GM18498 (cell line): ENCODE measurements at regions not wholly inside any gene's neighbourhood (a gene's known extent, or its start where the extent isn't known, plus 50 kb on each side); places are given as distances from the start of the nearest gene placed in this dataset.

Source experiments
- ATAC-seq: cut with Tn5 transposase; IDR thresholded peaks from one replicate; pipeline ENCODE4 v1.9.1; 2021; ENCODE audit warnings: mild to moderate bottlenecking, moderate library complexity; ENCODE audit not compliant: unreplicated experiment

DNA sequence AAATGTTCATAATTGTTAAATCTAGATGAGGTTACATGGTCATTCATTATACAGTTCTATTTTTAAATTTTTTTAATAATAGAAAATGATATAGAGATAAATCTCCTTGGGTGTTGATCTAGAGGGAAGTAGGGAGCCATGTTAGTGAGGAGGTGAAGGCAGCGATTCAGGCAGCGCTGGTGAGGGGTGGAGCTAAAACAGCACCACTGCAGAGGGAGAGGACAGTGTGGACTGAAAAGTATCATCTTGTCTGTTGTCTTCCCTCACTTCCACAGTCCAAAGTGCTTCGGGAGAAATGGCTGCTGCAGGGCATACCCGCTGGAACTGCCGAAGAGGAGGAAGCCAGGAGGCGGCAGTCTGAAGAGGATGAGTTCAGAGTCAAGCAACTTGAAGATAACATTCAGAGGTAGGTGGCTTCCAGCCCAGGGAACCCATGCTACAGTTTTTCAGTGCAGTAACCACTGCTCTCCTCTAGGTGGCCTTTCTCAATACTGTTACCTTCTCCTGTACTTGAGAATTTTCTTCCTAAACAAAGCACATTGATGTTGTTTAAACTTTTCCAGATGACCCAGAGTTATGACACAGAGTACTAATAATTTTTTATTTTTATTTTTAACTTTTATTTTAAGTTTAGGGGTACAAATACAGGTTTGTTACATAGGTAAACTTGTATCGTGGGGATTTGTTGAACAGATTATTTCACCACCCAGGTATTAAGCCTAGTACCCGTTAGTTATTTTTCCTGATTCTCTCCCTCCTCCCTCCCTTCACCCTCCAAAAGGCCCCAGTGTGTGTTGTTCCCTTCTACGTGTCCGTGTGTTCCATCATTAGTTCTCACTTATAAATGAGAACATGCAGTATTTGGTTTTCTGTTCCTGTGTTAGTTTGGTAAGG is 100.5 kb downstream of the PALM2AKAP2 start:
- peak; percentile 64 for ATAC-seq

DNA sequence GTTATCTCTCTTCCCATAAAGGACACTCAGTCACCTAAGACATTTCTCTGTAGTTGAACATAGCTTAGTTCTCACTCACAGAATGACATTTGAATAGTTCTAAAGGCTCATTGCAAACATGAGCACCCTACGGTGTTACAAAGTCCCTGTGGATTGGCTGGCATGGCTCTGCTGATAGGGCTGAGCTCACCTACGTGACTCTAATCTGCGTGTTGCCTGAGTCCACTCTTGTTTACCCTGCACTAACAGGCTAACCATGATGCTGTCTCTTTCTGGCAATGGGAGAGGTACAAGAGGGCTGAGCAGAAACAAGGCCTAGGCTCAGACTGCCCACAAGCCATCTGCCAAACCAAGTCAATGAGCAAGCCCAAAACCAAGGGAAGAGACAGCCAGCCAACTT is 103.6 kb downstream of the PALM2AKAP2 start:
- no peak for ATAC-seq

DNA sequence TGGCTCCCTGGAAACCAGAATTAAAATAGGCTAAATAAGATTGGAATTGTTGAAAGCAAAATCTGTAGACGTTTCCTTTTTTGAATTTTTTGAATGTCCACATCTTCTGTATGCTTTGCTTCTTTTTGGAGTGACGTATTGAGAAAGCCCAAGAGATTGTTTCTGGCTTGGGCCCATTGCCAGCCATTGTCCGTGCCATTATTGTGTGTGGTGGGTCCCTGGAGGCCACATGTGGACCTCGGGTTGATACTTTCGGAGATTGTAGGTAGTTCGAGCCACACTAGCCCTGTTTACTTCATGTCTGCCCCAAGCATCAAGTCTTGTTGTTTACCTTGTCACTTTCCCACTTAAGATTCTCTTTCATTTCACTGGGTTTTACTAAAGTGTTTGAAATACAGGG is 106.0 kb downstream of the PALM2AKAP2 start:
- no peak for ATAC-seq

DNA sequence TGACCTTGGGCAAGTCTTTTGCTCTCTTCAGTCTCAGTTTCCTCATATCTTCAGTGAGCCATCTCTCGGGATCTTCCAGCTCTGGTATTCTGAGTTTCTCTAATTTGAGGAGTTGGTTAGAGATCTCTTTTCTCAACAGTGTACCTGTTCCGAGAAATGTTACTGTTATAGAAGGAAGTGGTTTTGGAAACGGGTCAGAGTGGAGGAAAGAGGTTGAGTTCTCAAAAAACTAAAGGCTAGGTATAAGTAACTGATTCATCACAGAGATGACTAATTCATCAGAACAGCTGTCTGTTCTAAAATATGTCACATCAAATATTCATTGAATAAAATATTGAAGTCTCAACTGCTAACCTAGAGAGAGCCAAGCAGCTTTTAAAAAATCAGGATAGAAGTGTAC is 106.6 kb downstream of the PALM2AKAP2 start:
- ATAC-seq = peak; percentile 53

DNA sequence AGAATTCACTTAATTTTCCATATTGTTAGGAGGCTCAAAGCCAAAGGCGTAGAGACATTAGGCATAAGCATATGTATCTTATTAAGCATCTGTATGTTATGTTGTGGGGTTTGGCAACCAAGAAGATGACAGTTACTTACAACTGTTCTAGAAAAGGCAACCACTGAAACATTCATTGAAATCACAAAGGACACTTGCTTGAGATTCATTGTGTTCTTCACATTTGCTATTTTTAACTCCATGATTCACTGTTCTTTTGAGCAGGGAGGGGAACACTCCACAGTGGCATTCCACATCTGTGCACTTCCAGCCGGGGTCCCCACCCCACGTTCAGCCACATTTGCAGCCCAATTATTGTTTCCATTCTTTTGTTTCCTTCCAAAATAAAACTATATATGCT is 107.1 kb downstream of the PALM2AKAP2 start:
- ATAC-seq = no peak

DNA sequence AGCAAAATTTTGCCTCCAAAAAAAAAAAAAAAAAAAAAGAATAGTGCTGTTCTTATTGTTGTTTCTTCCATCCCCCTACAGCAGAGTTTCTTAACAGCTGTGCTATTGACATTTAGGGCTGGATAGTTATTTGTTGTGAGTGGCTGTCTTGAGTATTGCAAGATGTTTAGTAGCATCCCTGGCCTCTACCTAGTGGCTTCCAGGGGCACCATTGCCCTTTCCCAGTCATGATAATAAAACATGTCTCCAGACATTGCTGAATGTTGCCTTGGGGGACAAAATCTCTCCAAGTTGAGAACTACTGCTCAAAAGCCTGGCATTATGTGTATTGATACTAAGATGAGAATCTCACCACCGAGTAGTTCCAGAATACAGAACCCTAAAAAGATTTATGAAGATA is 108.7 kb downstream of the PALM2AKAP2 start:
- ATAC-seq = no peak

DNA sequence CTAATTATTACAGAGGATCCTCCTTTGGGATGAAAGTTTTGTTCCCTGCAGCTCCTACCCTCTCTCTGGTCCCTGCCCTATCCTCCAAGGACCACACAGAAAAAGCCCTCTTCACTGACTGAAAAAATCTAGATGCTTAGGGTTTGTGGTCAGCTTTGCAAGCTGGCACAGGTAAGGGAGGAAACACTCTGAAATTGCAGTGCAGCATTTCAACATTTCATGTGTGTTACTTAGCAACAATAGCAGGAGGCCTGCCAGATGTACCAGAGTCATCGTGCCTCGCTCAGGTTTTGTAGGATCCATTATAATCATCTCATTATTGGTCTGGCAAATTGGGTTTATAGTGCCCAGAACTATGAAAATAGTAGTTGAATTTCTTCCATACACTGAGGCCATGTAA is 109.5 kb downstream of the PALM2AKAP2 start:
- ATAC-seq = no peak

DNA sequence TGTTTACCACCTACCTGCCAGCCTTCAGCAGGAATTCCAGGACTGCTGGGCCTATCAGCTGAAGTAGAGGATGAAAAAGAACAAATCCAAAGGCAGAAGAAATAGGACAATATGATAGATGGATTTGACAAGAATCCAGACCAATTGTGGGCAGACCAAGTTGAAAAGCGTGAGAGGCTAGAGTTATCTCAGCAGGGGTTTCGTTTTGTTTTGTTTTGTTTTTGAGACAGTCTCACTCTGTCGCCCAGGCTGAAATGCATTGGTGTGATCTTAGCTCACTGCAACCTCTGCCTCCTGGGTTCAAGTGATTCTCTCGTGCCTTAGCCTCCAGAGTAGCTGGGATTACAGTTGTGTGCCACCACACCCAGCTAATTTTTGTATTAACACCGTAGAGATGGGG is 113.2 kb downstream of the PALM2AKAP2 start:
- peak; percentile 58 for ATAC-seq

DNA sequence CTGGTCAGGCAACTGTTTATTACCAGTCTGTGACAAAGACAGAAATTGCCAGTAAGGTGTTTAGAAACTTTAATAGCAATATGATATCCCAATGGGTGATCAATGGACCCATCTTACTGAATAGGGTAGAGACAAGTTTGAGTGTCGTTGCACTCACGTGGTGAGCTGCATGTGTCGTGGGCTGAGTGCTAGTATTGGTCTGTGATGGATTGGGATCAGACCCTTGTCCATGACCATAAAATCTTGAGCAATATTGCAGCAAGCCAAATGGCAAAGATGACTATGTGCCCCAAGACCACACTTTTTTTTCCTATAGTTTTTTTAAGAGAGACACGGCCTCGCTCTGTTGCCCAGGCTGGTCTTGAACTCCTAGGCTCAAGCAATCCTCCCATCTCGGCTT is 114.5 kb downstream of the PALM2AKAP2 start:
- ATAC-seq = no peak

DNA sequence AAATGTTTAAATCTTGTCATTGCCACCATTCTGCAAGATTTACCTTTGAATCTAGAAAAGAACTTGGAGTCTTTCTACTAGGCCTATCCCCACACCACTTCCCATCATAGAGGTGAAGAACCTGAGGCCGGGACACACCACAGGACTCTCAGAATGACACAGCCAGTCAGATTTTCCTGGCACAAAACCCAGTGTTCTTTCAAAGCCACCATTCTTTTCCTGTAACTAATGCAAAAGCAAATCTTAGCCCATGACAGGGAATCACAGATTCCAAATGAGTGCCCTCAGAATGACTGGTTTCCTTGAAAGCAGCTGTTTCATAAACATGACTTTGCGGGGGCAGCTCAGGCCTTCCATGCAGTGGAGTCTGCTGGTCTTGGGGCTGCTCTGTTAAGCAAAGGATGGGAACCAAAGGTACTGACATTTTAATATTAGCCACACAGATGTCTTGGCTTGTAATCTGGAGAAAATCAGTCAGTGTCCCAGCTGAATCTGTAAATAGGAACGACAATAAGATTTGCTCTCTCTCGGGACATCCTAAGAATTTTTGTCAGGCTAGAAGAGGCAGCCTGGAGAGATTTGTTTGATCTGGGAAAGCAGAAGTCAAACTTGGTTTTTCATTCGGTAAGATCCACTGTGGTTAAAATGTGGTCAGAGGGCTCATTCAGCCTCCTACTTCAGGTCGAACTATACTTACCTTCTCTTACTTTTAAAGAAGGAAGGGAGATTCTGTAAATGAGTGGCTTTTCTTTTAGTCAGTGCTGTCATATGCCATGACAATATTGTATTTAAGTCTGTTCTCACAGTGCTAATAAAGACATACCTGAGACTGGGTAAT is 115.1 kb downstream of the PALM2AKAP2 start:
- ATAC-seq = peak; percentile 63

DNA sequence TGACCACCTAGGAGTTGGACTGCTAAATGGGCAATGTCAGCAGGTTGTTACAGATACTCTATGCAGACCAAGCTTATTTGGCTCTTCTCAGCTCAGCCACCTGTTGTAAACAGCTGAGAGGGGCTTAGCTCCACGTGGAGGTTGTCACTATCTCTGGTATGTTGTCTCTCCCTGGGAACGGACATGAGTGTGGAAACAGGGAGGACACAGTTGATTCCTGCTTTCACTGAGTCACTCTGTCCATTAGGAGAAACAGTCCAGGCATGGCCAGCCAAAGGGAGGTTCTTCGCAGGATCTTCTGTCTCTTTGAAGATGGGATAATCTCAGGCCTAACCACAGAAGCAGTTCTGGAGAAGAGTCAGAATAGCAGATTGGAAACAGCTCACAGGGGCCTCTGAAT is 121.2 kb downstream of the PALM2AKAP2 start:
- no peak for ATAC-seq

DNA sequence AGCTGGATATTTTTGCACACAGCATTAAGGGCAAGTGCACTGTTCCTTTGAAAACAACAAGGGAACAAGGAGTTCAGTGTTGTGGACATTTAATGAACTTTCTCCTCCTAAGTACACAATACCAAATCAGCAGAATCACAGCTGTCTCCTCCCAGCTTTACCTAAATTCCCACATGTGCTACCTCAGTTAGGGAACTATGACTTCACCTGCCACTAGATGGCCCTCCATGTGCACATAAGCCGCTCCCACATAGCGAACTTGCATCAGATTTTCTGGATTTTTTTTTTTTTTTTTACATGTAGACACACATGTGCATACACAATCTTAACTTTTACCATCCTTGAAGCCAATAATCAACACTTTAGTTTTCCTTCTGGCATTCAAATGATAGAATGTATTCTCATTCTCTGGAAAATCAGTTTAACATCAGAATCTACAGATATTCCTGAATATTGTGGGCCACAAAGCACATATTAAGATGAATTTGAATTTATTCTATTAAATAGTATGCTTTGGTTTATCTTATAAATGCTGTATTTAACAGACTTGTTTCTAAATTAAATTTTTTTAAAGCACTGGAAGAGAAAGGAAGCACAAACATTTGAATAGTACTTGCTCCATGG is 123.6 kb downstream of the PALM2AKAP2 start:
- no peak for ATAC-seq

DNA sequence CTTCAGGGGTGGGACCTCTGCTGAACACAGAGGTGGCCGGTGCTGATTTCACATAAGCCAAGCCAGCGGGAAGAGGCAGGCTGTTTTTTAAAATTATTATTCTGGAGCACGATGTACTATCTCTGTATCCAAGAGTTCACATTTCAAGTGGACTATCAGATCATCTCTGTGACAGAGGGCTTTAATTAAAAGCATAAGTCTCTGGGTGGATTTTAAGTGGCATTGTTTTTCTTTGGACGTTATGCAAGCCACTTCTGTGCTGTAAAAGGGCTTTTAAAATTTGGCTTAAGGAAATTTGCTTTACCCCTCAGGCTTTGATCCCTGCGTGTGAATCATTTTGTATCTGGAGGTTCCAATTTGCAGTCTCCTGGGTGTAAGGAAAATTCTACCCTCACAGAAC is 124.7 kb downstream of the PALM2AKAP2 start:
- no peak for ATAC-seq

DNA sequence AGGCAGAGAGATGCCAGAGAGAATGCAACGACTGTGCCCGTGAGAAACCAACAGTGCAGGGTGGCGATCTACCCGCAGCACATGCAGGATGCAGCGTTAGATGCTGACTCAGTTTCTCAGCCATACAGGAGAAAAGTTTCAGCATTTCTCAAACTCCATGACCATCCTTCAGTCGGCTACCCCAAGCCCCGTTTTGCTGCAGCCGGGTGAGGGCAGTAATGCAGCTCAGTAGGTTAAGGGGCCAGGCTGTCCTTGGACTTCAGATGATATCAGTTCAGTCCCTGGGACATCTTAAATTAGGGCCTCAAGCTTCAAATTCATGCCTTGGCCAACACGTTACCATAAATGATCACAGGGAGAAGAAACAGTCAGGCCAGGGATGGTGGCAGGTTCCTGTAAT is 125.5 kb downstream of the PALM2AKAP2 start:
- ATAC-seq = no peak

DNA sequence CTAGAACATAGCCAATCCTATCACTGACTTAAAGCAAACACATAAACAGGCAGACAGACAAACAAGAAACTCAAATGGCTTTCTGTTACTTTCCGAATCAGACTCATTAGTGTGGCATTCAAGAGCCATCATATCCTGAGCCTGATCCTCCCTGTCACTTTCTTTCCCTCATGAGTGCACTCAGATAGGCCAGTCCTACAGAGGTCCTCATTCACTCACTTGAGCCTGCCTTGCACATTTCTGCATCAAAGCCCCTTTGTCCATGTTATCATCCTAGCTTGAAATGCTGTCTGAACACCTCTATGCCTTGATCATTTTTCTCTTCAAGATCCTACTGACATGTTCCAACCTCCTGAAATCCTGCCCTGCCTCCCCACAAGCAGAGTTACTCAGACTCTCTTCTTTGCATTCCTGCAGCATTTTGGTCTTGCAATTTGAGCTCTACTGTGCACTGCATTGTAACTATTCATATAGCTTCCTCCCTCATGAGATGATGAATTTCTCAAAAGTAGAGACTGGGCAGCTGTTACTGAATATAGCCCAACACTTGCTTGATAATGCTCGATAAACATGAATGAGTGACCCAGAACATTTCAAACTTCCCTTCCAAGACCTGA is 126.9 kb downstream of the PALM2AKAP2 start:
- peak; percentile 36 for ATAC-seq

DNA sequence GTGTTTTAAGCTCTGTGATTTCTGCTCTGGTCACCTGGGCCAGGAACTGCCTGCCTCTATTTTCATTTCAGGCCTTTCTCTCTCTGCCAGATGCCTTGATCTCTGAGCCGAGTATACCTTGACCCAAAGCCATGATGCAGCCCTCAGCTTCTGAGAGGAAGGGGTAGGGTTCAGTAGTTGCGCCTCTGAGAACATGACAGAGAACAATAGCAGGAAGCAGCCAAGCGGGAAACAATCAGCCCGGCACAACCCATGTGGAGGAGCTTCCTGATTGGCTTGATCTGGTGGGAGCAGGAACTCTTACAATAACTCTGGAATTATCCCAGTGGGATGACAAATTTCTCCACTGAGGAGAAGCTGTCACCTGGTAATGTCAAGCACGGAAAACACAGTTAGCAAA is 127.4 kb downstream of the PALM2AKAP2 start:
- peak; percentile 74 for ATAC-seq

DNA sequence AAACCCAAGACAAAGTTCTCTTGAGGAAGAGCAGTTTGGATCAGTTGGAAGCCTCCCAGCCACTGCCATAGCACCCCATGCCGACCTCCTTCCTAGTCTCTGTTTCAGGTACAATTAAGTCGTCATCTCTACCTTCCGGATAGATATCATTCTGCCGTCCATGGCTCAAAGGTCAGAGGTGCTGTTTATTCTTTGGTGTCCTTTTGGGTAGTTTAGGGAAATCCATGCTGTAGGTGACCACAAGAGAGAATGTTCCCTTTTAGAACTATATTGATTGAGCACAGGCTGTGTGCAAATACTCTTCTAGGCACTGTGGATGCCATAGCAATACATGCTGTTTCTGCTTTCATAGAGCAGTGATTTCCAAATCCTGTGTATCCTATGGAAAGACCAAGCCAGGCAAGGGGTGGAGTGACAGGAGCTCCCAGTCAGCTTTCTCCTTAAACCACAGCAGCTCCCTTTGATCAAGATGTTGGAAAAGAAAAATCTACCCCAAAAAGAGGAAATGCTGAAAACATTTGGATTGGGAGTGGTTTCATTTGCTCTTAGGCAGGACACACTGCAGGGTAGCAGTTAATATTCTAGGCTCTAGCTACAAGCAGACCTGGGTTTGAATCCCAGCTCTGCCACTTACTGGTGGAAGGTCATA is 127.9 kb downstream of the PALM2AKAP2 start:
- ATAC-seq = peak; percentile 8

DNA sequence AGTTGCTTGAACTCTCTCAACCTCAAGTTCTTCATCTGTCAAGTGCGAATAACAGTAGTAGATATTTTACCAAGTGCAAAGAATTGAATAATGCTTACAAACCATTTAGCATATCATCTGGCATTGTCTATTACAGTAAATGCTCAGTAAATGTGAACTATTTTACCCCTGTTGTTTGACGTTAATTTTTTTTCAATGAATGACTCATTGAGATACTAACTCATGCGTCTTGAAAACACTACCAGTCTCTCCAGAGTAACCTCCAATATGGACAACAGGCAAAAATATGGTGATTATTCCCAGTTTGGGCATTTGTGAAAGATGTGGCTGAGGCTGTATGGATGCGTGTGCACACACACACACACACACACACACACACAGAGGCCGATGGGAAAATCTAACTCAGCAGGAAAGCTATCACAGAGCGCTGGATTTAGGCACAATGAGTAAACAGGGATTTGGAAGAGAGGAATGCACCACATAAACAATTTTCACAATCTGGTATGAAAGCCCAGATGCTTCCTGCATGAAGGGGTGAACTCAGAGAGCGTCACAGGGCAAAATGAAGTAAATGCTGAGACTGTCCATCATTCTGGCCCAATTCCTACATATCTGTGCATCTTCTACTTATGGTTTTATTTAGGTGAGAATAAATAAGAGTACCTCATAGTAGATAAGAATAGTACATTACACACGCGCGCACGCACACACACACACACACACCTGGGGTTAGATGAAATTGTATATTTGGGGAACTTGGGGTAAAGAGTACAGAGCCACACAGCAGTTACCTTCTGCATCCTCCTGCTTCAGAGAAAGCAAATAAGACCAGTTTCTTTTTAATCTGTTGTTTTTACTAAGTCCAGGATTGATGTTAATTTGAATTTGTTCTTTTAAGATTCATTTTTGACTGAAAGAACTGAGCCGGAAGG is 128.7 kb downstream of the PALM2AKAP2 start:
- ATAC-seq = no peak

DNA sequence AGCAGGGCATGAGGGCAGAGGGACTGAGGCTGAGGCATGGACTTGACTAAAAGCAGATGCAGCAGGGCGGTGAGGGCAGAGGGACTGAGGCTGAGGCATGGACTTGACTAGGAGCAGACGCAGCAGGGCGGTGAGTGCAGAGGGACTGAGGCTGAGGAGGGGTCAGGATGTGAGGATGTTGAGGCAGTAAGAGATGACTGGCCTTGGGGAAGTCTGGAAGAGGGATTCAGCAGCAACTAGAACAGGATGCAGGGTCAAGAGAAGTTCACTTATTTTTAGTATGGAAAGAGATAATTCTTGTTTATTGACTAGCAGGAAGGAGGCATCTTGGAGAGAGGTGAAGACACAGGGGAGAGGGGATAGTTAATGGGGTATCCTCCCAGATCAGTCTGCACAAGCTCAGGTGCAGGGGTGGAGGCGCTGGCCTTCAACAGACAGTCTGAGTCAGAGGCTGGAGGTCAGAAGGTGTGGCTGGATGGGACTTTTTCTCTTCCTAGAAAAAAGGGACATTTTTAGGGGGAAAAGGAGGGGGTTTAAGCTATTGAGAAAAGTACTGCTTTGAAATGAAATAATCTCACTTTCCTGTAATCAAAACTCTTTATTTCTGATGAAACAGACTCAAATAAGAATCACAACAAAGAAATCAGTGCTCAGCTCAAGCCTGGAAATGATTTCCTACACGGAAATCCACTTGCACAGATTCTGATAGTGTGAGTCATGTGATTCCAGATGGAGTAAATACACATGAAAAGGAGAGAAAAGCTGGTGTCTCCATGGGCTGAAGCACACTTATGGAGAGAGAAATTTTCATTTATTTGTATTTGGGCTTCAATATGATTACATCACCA is 130.9 kb downstream of the PALM2AKAP2 start:
- no peak for ATAC-seq
